CD1c-positive myeloid dendritic cell (primary cell): ENCODE measurements at regions not wholly inside any gene's neighbourhood (a gene's known extent, or its start where the extent isn't known, plus 50 kb on each side); places are given as distances from the start of the nearest gene placed in this dataset.

Source experiments
- DNase-seq: peaks from one replicate; pipeline ENCODE4 v3.0.0-alpha.2; 2016; ENCODE audit errors: extremely low spot score

GRCh38 chr5:178808886-178809285, 50.9 kb upstream of the ZNF354B start:
- DNase-seq = no peak

GRCh38 chr5:178801021-178801420, 58.7 kb upstream of the ZNF354B start:
- DNase-seq = no peak

GRCh38 chr5:178797546-178798440, 62.0 kb upstream of the ZNF354B start:
- DNase-seq = no peak

- DNase-seq = no peak
Measured at GRCh38 chr5:178797101-178797521, 62.6 kb upstream of the ZNF354B start.

- no peak for DNase-seq
Measured at GRCh38 chr5:178796165-178796945, 63.4 kb upstream of the ZNF354B start.

- no peak for DNase-seq
Measured at GRCh38 chr5:178794433-178794832, 64.0 kb upstream of the ZNF354A start.

GRCh38 chr5:178793696-178794095, 63.2 kb upstream of the ZNF354A start:
- DNase-seq = no peak

- DNase-seq = peak; percentile 16
Measured at GRCh38 chr5:178793151-178793550, 62.7 kb upstream of the ZNF354A start.

GRCh38 chr5:178791976-178792375, 61.5 kb upstream of the ZNF354A start:
- no peak for DNase-seq

GRCh38 chr5:178790371-178790770, 59.9 kb upstream of the ZNF354A start:
- DNase-seq = no peak

GRCh38 chr5:178788381-178789085, 58.1 kb upstream of the ZNF354A start:
- DNase-seq = no peak

- DNase-seq = no peak
Measured at GRCh38 chr5:178787889-178788288, 57.4 kb upstream of the ZNF354A start.

GRCh38 chr5:178786859-178787499, 56.5 kb upstream of the ZNF354A start:
- DNase-seq = no peak

- DNase-seq = no peak
Measured at GRCh38 chr5:178786417-178786816, 56.0 kb upstream of the ZNF354A start.

GRCh38 chr5:178785999-178786398, 55.5 kb upstream of the ZNF354A start:
- no peak for DNase-seq

- no peak for DNase-seq
Measured at GRCh38 chr5:178784391-178784790, 53.9 kb upstream of the ZNF354A start.

- DNase-seq = no peak
Measured at GRCh38 chr5:178781936-178782335, 51.5 kb upstream of the ZNF354A start.

- no peak for DNase-seq
Measured at GRCh38 chr5:178780581-178781498, 50.4 kb upstream of the ZNF354A start.
